ENCODE measurements at regions not wholly inside any gene's neighbourhood (a gene's known extent, or its start where the extent isn't known, plus 50 kb on each side); places are given as distances from the start of the nearest gene placed in this dataset.

GRCh38 chr10:90192825-90193224 is 491.4 kb downstream of the KIF20B start:
- Histone ChIP-seq H3K4me3 (no peak overlapping the region), H3K4me1 (no peaks in the 10 kb centered on the region), H3K9me3 (no peaks in the 10 kb centered on the region), H3K36me3 (ENCODE audit: insufficient read depth in 1 of 2, low read depth in 1 of 2) (no peaks in the 10 kb centered on the region), H3K27me3 (ENCODE audit: insufficient read depth in 3 of 3, low read length in 2 of 3) (no peaks in the 10 kb centered on the region), H3K27ac (no peak overlapping the region)
- TF ChIP-seq, protein P1, sequence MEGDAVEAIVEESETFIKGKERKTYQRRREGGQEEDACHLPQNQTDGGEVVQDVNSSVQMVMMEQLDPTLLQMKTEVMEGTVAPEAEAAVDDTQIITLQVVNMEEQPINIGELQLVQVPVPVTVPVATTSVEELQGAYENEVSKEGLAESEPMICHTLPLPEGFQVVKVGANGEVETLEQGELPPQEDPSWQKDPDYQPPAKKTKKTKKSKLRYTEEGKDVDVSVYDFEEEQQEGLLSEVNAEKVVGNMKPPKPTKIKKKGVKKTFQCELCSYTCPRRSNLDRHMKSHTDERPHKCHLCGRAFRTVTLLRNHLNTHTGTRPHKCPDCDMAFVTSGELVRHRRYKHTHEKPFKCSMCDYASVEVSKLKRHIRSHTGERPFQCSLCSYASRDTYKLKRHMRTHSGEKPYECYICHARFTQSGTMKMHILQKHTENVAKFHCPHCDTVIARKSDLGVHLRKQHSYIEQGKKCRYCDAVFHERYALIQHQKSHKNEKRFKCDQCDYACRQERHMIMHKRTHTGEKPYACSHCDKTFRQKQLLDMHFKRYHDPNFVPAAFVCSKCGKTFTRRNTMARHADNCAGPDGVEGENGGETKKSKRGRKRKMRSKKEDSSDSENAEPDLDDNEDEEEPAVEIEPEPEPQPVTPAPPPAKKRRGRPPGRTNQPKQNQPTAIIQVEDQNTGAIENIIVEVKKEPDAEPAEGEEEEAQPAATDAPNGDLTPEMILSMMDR (IDR thresholded peaks at IDR 0.05), result no peak
- 40 to 80% (median 42%) methylated on average over 1 of the region's 1 CpG for WGBS, 3 donors
- DNase-seq (no peak), ATAC-seq (no peak)
- intact Hi-C loops (cut with DNase I), result no loop called here

DNA sequence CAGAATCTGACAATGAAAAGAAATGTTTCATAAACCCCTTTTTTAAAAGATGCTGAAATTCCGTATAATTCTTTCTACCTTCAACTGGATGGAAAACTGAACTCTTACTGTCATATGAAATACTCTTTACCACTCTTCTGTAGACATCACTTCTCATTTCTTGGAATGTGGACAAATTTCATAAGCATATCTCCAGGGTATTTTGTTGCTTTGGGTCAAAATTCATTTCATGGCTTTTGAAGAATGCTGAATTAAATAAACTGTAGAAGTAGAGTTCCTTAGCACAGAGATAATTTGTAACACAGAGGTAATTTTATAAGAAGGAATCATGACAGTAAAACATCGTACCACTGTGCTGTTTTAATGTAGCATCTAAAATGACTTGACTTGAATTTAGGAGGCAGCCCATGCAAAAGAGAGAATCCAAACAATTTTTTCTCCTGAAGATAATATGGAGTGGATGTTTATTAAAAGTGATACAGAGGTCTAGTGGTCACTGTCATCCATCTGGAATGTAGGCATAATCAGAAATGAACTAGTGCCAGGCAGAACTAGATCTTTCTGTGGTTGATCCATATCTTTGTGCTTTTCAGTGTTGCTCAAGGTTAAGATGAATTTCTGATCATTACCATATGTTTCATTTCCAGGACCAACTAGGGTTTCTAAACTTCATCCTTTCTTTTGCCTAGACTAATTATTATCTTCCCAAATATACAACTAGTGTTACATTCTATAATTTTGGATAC is 492.0 kb downstream of the KIF20B start:
- ATAC-seq (no peak), DNase-seq (no peak)
- no peaks in the 10 kb centered on the region for H3K36me3 ChIP-seq (ENCODE audit: insufficient read depth in 1 of 2, low read depth in 1 of 2)
- H3K4me1 ChIP-seq, result no peaks in the 10 kb centered on the region
- H3K27me3 ChIP-seq (ENCODE audit: insufficient read depth in 3 of 3, low read length in 2 of 3), result no peaks in the 10 kb centered on the region
- no peak overlapping the region for H3K4me3 ChIP-seq
- 70 to 72% (median 71%) methylated on average over 2 of the region's 2 CpGs for WGBS, 3 donors
- TF ChIP-seq, protein P1 (IDR thresholded peaks at IDR 0.05), result no peak
- no peaks in the 10 kb centered on the region for H3K9me3 ChIP-seq
- H3K27ac ChIP-seq, result no peak overlapping the region
- intact Hi-C loops (cut with DNase I), result no loop called here

DNA sequence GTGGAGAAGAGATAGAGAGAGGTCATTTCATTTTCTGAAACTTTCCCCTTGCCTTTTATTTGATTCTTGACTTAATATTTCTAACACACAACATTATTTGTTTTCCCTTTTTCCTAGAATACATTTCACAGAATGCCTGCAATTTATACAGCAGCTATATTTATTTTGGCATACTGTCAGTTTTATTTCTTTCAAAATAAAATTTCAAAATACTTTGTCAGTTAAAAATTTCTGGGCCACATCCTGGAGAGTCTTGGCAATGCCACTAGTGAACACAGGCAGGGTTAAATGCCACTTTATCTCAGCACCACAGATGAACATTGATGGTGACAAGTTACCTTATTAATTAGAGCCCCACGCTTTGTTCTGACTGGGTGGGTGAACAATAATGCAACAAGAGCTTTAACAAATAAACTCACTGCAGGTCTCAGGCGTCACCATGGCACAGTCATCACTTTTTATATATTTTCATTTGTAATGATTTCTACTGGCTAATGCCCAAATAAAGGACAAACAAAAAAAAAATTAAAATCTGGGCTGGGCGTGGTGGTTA is 494.0 kb downstream of the KIF20B start:
- no peaks in the 10 kb centered on the region for H3K9me3 ChIP-seq
- H3K4me3 ChIP-seq, result no peak overlapping the region
- intact Hi-C loops (cut with DNase I), result no loop called here
- DNase-seq (no peak), ATAC-seq (no peak)
- H3K27me3 ChIP-seq (ENCODE audit: insufficient read depth in 3 of 3, low read length in 2 of 3), result no peaks in the 10 kb centered on the region
- no peak overlapping the region for H3K27ac ChIP-seq
- TF ChIP-seq, protein P1 (IDR thresholded peaks at IDR 0.05), result no peak
- 59 to 68% (median 65%) methylated on average over 3 of the region's 3 CpGs for WGBS, 3 donors
- no peaks in the 10 kb centered on the region for H3K36me3 ChIP-seq (ENCODE audit: insufficient read depth in 1 of 2, low read depth in 1 of 2)
- no peaks in the 10 kb centered on the region for H3K4me1 ChIP-seq

DNA sequence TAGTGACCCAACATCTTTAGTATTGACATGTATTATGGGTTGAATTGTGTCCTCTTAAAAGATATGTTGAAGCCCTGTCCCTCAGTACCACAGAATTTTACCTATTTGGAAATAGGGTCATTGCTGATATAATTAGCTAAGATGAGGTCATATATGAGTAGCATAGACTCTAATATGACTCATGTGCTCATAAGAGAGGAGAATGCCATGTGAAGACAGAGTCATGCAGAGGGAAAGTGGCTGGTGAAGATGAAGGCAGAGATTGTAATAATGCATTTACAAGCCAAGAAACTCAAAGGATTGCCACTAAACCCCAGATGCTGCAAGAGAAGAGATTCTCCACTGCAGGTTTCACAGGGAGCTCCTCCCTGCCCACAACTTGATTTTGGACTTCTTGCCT is 496.4 kb downstream of the KIF20B start:
- TF ChIP-seq, protein P1 (IDR thresholded peaks at IDR 0.05), result no peak
- Histone ChIP-seq H3K4me3 (no peak overlapping the region), H3K4me1 (no peaks in the 10 kb centered on the region), H3K9me3 (no peaks in the 10 kb centered on the region), H3K27me3 (ENCODE audit: insufficient read depth in 3 of 3, low read length in 2 of 3) (no peaks in the 10 kb centered on the region), H3K36me3 (ENCODE audit: insufficient read depth in 1 of 2, low read depth in 1 of 2) (no peaks in the 10 kb centered on the region), H3K27ac (no peak overlapping the region)
- DNase-seq (no peak), ATAC-seq (no peak)
- intact Hi-C loops (cut with DNase I), result no loop called here

DNA sequence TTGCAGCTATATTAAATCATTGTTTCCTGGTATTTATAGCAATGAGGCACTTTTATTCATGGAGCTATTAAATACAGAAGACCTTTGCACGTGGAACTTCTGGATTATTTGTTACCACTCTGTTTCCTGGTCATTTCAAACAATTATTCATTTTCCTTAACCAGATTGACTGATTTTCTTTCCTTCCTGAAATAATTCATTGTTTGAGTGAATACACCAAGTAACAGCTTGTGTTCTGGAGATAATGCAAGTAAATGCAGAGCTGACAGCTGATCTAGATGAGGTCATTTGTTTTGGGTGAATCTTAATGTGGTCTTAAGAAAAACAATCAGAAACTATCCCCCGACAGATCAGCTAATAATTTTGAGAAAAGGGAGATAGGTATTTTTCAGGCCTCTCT is 497.7 kb downstream of the KIF20B start:
- no peaks in the 10 kb centered on the region for H3K9me3 ChIP-seq
- DNase-seq (no peak), ATAC-seq (no peak)
- TF ChIP-seq, protein P1 (IDR thresholded peaks at IDR 0.05), result no peak
- no peak overlapping the region for H3K4me3 ChIP-seq
- H3K27ac ChIP-seq, result no peak overlapping the region
- WGBS, 3 donors, result 15 to 17% (median 15%) methylated on average over 2 of the region's 2 CpGs
- no peaks in the 10 kb centered on the region for H3K36me3 ChIP-seq (ENCODE audit: insufficient read depth in 1 of 2, low read depth in 1 of 2)
- H3K4me1 ChIP-seq, result no peaks in the 10 kb centered on the region
- intact Hi-C loops (cut with DNase I), result no loop called here
- H3K27me3 ChIP-seq (ENCODE audit: insufficient read depth in 3 of 3, low read length in 2 of 3), result no peaks in the 10 kb centered on the region
